A673 (cell line): ENCODE measurements at regions not wholly inside any gene's neighbourhood (a gene's known extent, or its start where the extent isn't known, plus 50 kb on each side); places are given as distances from the start of the nearest gene placed in this dataset.

ENCODE experiments used
- BruUV-seq: library from RNA; stranded (reverse); fragments of 400-500 nt; replicated peaks from 2 replicates; lab custom pipeline; 2021; lab: Mats Ljungman, UMichigan
- CTCF ChIA-PET: fragments of 300-600 bp; sonication (Branson Sonifier 250); formaldehyde crosslinking; loops from one replicate; lab custom pipeline; 2022; ENCODE audit warnings: antibody characterized with exemption; lab: Charles Lee
- POLR2A ChIA-PET: fragments of 300-600 bp; sonication (Branson Sonifier 250); formaldehyde crosslinking; loops from one replicate; lab custom pipeline; 2022; ENCODE audit warnings: antibody characterized with exemption; ENCODE audit not compliant: low non-redundant PET; lab: Charles Lee
- DNase-seq: peaks from one replicate; pipeline ENCODE4 v3.0.0-alpha.2; 2015; ENCODE audit warnings: low spot score
- H3K27ac ChIP-seq: fragments of 200-600 bp; sonication (generic); 2 replicates; pipeline ENCODE4 v1.5.1; 2016; ENCODE audit warnings: mixed run types, low read depth, mild to moderate bottlenecking, mixed read lengths, antibody characterized with exemption, low read length; ENCODE audit not compliant: poor library complexity, severe bottlenecking
- H3K27me3 ChIP-seq: fragments of 200-600 bp; sonication (generic); replicated peaks from 2 replicates; pipeline ENCODE4 v1.6.1; 2017; ENCODE audit warnings: mixed run types, low read depth, mild to moderate bottlenecking, mixed read lengths, antibody characterized with exemption, low read length; ENCODE audit not compliant: insufficient read depth, poor library complexity
- H3K36me3 ChIP-seq: fragments of 200-600 bp; sonication (generic); 2 replicates; pipeline ENCODE4 v1.6.1; 2016; ENCODE audit warnings: mixed run types, mild to moderate bottlenecking, mixed read lengths, antibody characterized with exemption, low read length; ENCODE audit not compliant: insufficient read depth, poor library complexity, severe bottlenecking
- H3K4me1 ChIP-seq: fragments of 200-600 bp; sonication (generic); 2 replicates; pipeline ENCODE4 v1.6.1; 2017; ENCODE audit warnings: mixed run types, mild to moderate bottlenecking, mixed read lengths, antibody characterized with exemption, low read length; ENCODE audit not compliant: insufficient read depth, poor library complexity, severe bottlenecking
- H3K4me3 ChIP-seq: fragments of 200-600 bp; sonication (generic); 2 replicates; pipeline ENCODE4 v1.5.1; 2016; ENCODE audit warnings: low read depth, mixed run types, mild to moderate bottlenecking, mixed read lengths, low read length; ENCODE audit not compliant: poor library complexity, severe bottlenecking
- H3K9me3 ChIP-seq: fragments of 200-600 bp; sonication (generic); 2 replicates; pipeline ENCODE4 v1.6.1; 2016; ENCODE audit warnings: mixed run types, low read depth, mild to moderate bottlenecking, mixed read lengths, antibody characterized with exemption, low read length; ENCODE audit not compliant: poor library complexity, severe bottlenecking
- CTCF ChIP-seq: fragments of 300-800, 200-600 bp; sonication (generic); conservative IDR thresholded peaks from 2 replicates; pipeline ENCODE4 v1.5.1; 2017; ENCODE audit warnings: low read depth, mild to moderate bottlenecking, antibody characterized with exemption, low read length, moderate library complexity, mixed read lengths
- EZH2 ChIP-seq: fragments of 200-600 bp; sonication (generic); IDR thresholded peaks from 2 replicates; pipeline ENCODE4 v1.6.1; 2017; ENCODE audit warnings: borderline replicate concordance, low read depth, mild to moderate bottlenecking, mixed read lengths, antibody characterized with exemption, low read length; ENCODE audit not compliant: poor library complexity, severe bottlenecking
- intact Hi-C: fragments of 100-400 bp; cut with micrococcal nuclease; formaldehyde crosslinking; loops from one replicate; pipeline ENCODE4 v1.10.0; 2022; ENCODE audit not compliant: unreplicated experiment

- Histone ChIP-seq H3K36me3 (no peaks in the 10 kb centered on the region), H3K9me3 (peaks cover 6% of the 10 kb centered on the region), H3K4me1 (no peaks in the 10 kb centered on the region), H3K27ac (no peak overlapping the region), H3K27me3 (no peaks in the 10 kb centered on the region), H3K4me3 (no peak overlapping the region)
- ChIA-PET POLR2A (no interaction called here), CTCF (no interaction called here)
- BruUV-seq, result no TSS peak
- intact Hi-C loops, result no loop called here
- TF ChIP-seq CTCF (no peak), EZH2 (no peak)
- peak; percentile 16 for DNase-seq
Measured at GRCh38 chr21:29989634-29990234, 49.9 kb upstream of the GRIK1 start.
